ENCODE measurements at regions not wholly inside any gene's neighbourhood (a gene's known extent, or its start where the extent isn't known, plus 50 kb on each side); places are given as distances from the start of the nearest gene placed in this dataset.
"Not testable (repeated sequence)": the region's sequence is repeated elsewhere in the genome, so short reads cannot be mapped to it uniquely, and the experiment has no call there.

- not testable (repeated sequence) for TF ChIP-seq EZH2 (IDR thresholded peaks at IDR 0.05; ENCODE audit: borderline replicate concordance); EZH2phosphoT487 (IDR thresholded peaks at IDR 0.05; ENCODE audit: low read depth, severe bottlenecking, unreplicated experiment); CTCF (IDR thresholded peaks at IDR 0.05; ENCODE audit: poor library complexity)
Observed at GRCh38 chr10:47593805-47594204, 70.4 kb upstream of the AGAP9 start.

Measured in hepatocyte (in vitro differentiated cells).